NCI-H2171 treated with DMSO at 0.1 percent for 48 hours (cell line): ENCODE measurements at regions not wholly inside any gene's neighbourhood (a gene's known extent, or its start where the extent isn't known, plus 50 kb on each side); places are given as distances from the start of the nearest gene placed in this dataset.

Experiments
- DNase-seq: peaks from one replicate; lab custom pipeline; 2025; lab: John Stamatoyannopoulos, UW

GRCh38 chr10:43972976-43973647, 324.4 kb upstream of the ZNF32 start:
- no peak for DNase-seq

- no peak for DNase-seq
These were observed 323.3 kb upstream of the ZNF32 start for GRCh38 chr10:43971981-43972380.

- no peak for DNase-seq
These were observed 322.6 kb upstream of the ZNF32 start for GRCh38 chr10:43971306-43971705.

- no peak for DNase-seq
These were observed 322.0 kb upstream of the ZNF32 start for GRCh38 chr10:43970717-43971116.

- no peak for DNase-seq
These were observed 321.5 kb upstream of the ZNF32 start for GRCh38 chr10:43970018-43970698.

GRCh38 chr10:43969506-43969905, 320.8 kb upstream of the ZNF32 start:
- DNase-seq, result no peak

GRCh38 chr10:43968961-43969360, 320.3 kb upstream of the ZNF32 start:
- DNase-seq, result no peak

- DNase-seq, result no peak
These were observed 319.4 kb upstream of the ZNF32 start for GRCh38 chr10:43968076-43968475.

GRCh38 chr10:43966571-43966965, 317.9 kb upstream of the ZNF32 start:
- DNase-seq, result no peak

GRCh38 chr10:43965918-43966570, 317.4 kb upstream of the ZNF32 start:
- no peak for DNase-seq

GRCh38 chr10:43965033-43965917, 316.6 kb upstream of the ZNF32 start:
- DNase-seq, result no peak

GRCh38 chr10:43964486-43964885, 315.8 kb upstream of the ZNF32 start:
- no peak for DNase-seq

GRCh38 chr10:43963793-43964425, 315.2 kb upstream of the ZNF32 start:
- no peak for DNase-seq

- no peak for DNase-seq
These were observed 314.7 kb upstream of the ZNF32 start for GRCh38 chr10:43963379-43963778.

GRCh38 chr10:43962346-43963191, 313.9 kb upstream of the ZNF32 start:
- no peak for DNase-seq

GRCh38 chr10:43961523-43962345, 313.1 kb upstream of the ZNF32 start:
- DNase-seq, result no peak

- DNase-seq, result no peak
These were observed 312.3 kb upstream of the ZNF32 start for GRCh38 chr10:43960981-43961380.

- DNase-seq, result no peak
These were observed 311.8 kb upstream of the ZNF32 start for GRCh38 chr10:43960477-43960876.

GRCh38 chr10:43960135-43960415, 311.4 kb upstream of the ZNF32 start:
- DNase-seq, result no peak
